Aorta (tissue), 5 donors: ENCODE measurements at regions not wholly inside any gene's neighbourhood (a gene's known extent, or its start where the extent isn't known, plus 50 kb on each side); places are given as distances from the start of the nearest gene placed in this dataset.

ENCODE experiments used
- ATAC-seq: fragments of 200-7000 bp; cut with Tn5 transposase; one replicate; pipeline ENCODE4 v1.9.1; 2022; ENCODE audit warnings: moderate library complexity; ENCODE audit not compliant: low FRiP score
- DNase-seq, 2 donors: peaks; one replicate each; pipeline ENCODE4 v3.0.0-alpha.2; 2020
- H3K27ac ChIP-seq, 2 donors: one replicate each; pipeline ENCODE4 v1.5.1; 2013; ENCODE audit warnings: low read length in 2 of 2, mild to moderate bottlenecking in 2 of 2, moderate library complexity in 2 of 2, control low read depth in 1 of 2, inconsistent platforms in 1 of 2, low read depth in 1 of 2
- H3K27me3 ChIP-seq, 2 donors: one replicate each; pipeline ENCODE4 v1.6.1; 2013; ENCODE audit warnings: control low read depth in 1 of 2, low read length in 1 of 2, mild to moderate bottlenecking in 1 of 2, moderate library complexity in 1 of 2; ENCODE audit not compliant: insufficient read depth in 2 of 2, control insufficient read depth in 1 of 2
- H3K36me3 ChIP-seq, 2 donors: one replicate each; pipeline ENCODE4 v1.6.1; 2013; ENCODE audit warnings: control low read depth in 1 of 2, low read length in 1 of 2, mild to moderate bottlenecking in 1 of 2; ENCODE audit not compliant: insufficient read depth in 2 of 2, control insufficient read depth in 1 of 2
- H3K4me1 ChIP-seq, 2 donors: one replicate each; pipeline ENCODE4 v1.6.1; 2013; ENCODE audit warnings: low read length in 2 of 2, control low read depth in 1 of 2, mild to moderate bottlenecking in 1 of 2, moderate library complexity in 1 of 2; ENCODE audit not compliant: insufficient read depth in 2 of 2, control insufficient read depth in 1 of 2
- H3K4me3 ChIP-seq, 2 donors: one replicate each; pipeline ENCODE4 v1.5.1; 2013; ENCODE audit warnings: low read length in 2 of 2, control low read depth in 1 of 2, mild to moderate bottlenecking in 1 of 2
- H3K9me3 ChIP-seq: one replicate; pipeline ENCODE4 v1.6.1; 2013; ENCODE audit warnings: mild to moderate bottlenecking, low read length; ENCODE audit not compliant: control insufficient read depth
- WGBS, 2 donors: extraction: QIAGEN DNeasy Blood & Tissue Kit; methylation state at CpG; one replicate each; pipeline ENCODE4 v1.1.7; 2013; 5-methylcytosine and 5-hydroxymethylcytosine counted together
- intact Hi-C, 2 donors: fragments of 100-400 bp; cut with DNase I; formaldehyde crosslinking; loops; one replicate each; pipeline versions ENCODE4 v1.14.2 to v1.15.0; 2022
- donor health status: healthy with polysubstance abuse.
- donor health status: Bipolar disorder and iron deficiency.
- donor health status: DM: no; HTN: no; CAD: no.
- donor health status: DM: no; HTN: no; CAD: no.
- donor health status: DM: yes; HTN: yes; CAD: no.

DNA sequence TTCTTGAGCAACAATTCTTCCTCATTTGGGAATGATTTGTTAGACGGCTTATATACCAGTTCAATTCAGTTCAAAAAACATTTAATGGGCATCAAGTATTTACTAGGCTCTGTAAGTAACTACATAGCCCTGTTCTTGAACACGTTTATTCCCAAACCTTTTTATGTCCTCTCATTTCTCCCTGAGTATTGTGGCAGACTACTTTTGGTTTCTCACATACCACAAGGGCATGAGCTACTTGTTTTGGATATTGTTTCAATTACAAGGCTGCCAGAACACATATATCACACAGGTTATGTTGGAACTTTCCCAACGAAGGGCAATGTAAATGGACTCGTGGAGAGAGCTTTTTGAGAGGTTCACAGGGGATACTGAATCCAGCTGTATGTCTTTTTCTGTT, 363.8 kb upstream of the NAALADL2 start:
- Histone ChIP-seq H3K27me3 (no peaks in the 10 kb centered on the region), H3K36me3 (no peaks in the 10 kb centered on the region), H3K4me1 (no peaks in the 10 kb centered on the region), H3K27ac (peak overlapping the region in 1 of 2 donors; percentile 67), H3K4me3 (no peak overlapping the region), H3K9me3 (no peaks in the 10 kb centered on the region)
- no peak for ATAC-seq
- intact Hi-C loops, result loop anchor here in 1 of 2 donors (5.0 kb wide), 1 partner anchor 768 kb away; no protein-coding TSS in a partner anchor
- 28 to 37% methylated on average over 4 of the region's 4 CpGs for WGBS, 2 donors
- DNase-seq, result no peak

DNA sequence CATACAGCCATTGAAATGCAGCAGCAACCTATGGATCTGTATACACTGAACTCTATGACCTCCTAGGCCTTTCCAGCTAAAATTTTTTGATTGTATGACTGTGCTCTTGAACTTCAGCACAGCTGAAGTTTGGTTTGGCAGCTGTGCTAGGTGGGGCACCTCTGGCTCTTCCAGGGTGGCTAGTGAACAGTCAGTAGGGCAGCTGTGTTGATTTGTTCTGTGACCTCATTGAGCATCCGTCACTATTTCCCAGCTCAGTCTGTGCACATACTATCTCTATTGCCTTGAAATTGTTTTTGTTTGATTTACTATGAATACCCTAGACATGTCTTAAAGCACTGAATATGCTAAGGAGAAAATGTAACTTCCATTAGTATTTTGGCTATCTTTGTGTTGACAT, 363.2 kb upstream of the NAALADL2 start:
- intact Hi-C loops, result loop anchor here in 1 of 2 donors (5.0 kb wide), 1 partner anchor 769 kb away; no protein-coding TSS in a partner anchor
- H3K27me3 ChIP-seq, result no peaks in the 10 kb centered on the region
- no peaks in the 10 kb centered on the region for H3K4me1 ChIP-seq
- DNase-seq (peak in 1 of 2 donors; percentile 45), ATAC-seq (no peak)
- H3K9me3 ChIP-seq, result no peaks in the 10 kb centered on the region
- H3K36me3 ChIP-seq, result no peaks in the 10 kb centered on the region
- peak overlapping the region in 1 of 2 donors; percentile 48 for H3K27ac ChIP-seq
- 4 to 5% methylated on average over 1 of the region's 1 CpG for WGBS, 2 donors
- no peak overlapping the region for H3K4me3 ChIP-seq

DNA sequence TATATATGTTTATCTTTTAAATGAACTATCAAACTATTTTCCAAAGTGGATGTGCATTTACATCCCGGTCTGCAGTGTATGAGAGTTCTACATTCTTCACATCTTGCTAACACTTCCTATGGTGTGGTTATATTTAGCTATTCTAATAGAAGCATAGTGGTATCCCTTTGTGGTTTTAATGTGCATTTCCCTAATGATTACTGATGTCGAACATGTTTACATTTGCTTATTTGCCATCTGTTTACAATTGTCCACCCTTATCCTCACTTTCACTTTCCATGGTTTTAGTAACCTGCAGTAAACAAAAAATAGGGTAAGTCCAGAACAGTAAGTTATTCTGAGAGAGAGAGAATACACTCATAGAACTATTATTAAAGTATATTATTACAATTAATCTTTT, 360.5 kb upstream of the NAALADL2 start:
- no peak for DNase-seq
- Histone ChIP-seq H3K27ac (no peak overlapping the region), H3K9me3 (no peaks in the 10 kb centered on the region), H3K36me3 (no peaks in the 10 kb centered on the region), H3K27me3 (no peaks in the 10 kb centered on the region), H3K4me3 (no peak overlapping the region), H3K4me1 (no peaks in the 10 kb centered on the region)
- intact Hi-C loops, result loop anchor here in 1 of 2 donors (5.0 kb wide), 1 partner anchor 771 kb away; no protein-coding TSS in a partner anchor
- WGBS, 2 donors, result 7% methylated on average over 2 of the region's 2 CpGs
- no peak for ATAC-seq

DNA sequence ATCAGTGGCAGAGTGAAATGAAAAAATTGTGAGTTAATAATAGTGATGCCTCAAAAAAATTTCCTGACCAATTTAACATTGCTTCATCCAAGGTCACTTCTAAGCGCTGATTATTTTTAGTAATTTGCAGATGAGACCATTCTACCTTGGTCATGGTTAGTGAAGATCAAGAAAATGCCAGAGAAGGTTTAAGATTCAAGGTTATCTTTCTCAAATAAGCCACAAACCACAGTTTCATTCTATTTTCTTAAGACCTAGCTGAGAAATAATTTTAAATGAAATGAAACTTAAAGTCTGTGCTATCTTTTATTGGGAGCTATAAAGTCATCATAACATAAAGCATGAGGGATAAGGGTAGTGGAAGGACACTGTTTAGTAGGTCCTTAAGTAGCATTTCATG, 353.9 kb upstream of the NAALADL2 start:
- Histone ChIP-seq H3K27me3 (no peaks in the 10 kb centered on the region), H3K4me1 (no peaks in the 10 kb centered on the region), H3K9me3 (no peaks in the 10 kb centered on the region), H3K4me3 (no peak overlapping the region), H3K27ac (no peak overlapping the region), H3K36me3 (no peaks in the 10 kb centered on the region)
- WGBS, 2 donors, result 95 to 98% methylated on average over 1 of the region's 1 CpG
- intact Hi-C loops, result no loop called here
- ATAC-seq (no peak), DNase-seq (no peak)

DNA sequence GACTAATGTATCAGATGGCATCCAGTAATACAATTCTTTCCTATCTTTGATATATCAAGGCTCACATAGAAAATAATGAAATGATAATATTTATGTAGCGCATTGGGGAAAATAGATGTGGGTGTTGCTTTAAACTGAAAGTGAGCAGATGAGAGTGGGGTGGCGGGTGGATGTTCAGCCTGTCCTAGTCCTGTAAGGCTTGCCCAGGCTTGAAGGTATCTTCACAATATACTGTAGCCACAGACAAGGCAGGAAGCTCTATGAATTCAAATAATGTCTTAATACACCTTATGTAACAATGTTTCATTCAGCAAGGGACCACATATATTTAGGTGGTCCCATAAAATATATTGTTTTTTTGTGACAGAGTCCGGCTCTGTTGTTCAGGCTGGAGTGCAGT, 334.9 kb upstream of the NAALADL2 start:
- no peaks in the 10 kb centered on the region for H3K9me3 ChIP-seq
- ATAC-seq, result no peak
- H3K36me3 ChIP-seq, result no peaks in the 10 kb centered on the region
- DNase-seq, result no peak
- no peaks in the 10 kb centered on the region for H3K27me3 ChIP-seq
- WGBS, 2 donors, result 98 to 99% methylated on average over 3 of the region's 3 CpGs
- no peak overlapping the region for H3K27ac ChIP-seq
- H3K4me1 ChIP-seq, result no peaks in the 10 kb centered on the region
- intact Hi-C loops, result no loop called here
- no peak overlapping the region for H3K4me3 ChIP-seq

DNA sequence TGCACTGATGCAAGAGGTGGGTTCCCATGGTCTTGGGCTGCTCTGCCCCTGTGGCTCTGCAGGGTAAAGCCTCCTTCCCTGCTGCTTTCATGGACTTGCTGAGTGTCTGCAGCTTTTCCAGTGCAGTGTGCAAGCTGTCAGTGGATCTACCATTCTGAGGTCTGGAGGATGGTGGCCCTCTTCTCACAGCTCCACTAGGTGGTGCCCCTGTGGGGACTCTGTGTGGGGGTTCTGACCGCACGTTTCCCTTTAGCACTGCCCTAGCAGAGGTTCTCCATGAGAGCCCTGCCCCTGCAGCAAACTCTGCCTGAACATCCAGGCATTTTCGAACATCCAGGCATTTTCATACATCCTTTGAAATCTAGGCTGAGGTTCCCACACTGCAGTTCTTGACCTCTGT, 329.8 kb upstream of the NAALADL2 start:
- no peak for ATAC-seq
- no peaks in the 10 kb centered on the region for H3K27me3 ChIP-seq
- 74 to 83% methylated on average over 3 of the region's 3 CpGs for WGBS, 2 donors
- H3K27ac ChIP-seq, result no peak overlapping the region
- DNase-seq, result no peak
- intact Hi-C loops, result no loop called here
- H3K9me3 ChIP-seq, result no peaks in the 10 kb centered on the region
- peaks cover 2 to 3% of the 10 kb centered on the region in 2 donors for H3K4me1 ChIP-seq
- no peaks in the 10 kb centered on the region for H3K36me3 ChIP-seq
- H3K4me3 ChIP-seq, result no peak overlapping the region

DNA sequence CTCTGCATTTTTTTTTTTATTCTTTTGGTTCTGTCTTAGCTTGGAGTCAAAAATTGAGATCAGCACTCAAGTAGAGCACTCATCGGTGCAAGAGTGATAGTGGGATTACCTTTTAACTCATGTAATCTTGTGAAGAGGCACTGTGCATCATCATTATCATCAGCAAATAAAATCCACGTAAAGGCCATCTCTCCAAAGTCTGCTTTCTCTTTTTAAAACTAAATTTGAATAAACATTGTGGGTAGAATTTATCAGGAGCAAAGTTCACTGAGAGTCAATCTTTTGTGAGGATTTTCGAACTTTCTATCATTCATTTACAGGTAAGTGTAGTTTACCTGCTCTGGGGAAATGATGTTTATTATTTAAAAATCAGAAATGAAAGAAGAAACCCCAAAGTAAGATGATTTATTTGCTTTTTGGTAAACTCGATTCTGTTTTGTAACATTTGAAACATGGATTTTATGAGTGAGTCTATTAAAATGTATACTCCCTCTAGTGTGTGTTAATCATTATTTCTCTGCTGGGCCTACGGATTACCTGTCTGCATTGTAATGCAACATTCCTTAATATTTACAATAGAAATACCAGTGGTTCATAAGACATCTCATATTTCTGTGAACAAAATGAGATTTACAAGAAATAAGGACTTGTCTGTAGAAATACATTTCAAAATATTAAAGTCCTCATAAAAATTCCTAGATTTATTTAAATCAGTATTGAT, 327.7 kb upstream of the NAALADL2 start:
- WGBS, 2 donors, result 93% methylated on average over 5 of the region's 5 CpGs
- ATAC-seq (no peak), DNase-seq (no peak)
- H3K4me1 ChIP-seq, result peaks cover 2 to 3% of the 10 kb centered on the region in 2 donors
- H3K9me3 ChIP-seq, result no peaks in the 10 kb centered on the region
- intact Hi-C loops, result no loop called here
- H3K27me3 ChIP-seq, result no peaks in the 10 kb centered on the region
- H3K27ac ChIP-seq, result no peak overlapping the region
- no peaks in the 10 kb centered on the region for H3K36me3 ChIP-seq
- H3K4me3 ChIP-seq, result no peak overlapping the region

DNA sequence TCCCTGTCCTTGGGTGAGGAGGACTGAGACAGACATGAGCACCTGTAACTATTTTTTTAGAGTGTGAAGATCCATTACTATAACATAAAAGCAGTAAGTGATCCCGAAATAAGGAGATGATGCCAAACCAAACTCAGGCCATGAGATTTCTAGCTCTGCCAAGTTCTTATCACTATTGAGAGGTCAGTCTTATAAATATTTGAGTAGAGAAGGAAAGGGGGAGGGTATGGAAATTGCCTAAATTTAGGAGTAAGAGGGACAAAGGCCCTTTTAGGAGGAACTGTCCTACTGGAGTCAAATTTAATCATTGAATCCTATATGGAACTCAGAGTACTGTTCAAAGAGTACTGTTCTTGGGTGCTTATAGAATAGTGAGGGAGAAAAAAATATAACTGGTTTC, 326.9 kb upstream of the NAALADL2 start:
- Histone ChIP-seq H3K9me3 (no peaks in the 10 kb centered on the region), H3K27me3 (no peaks in the 10 kb centered on the region), H3K4me1 (peaks cover 2 to 3% of the 10 kb centered on the region in 2 donors), H3K27ac (no peak overlapping the region), H3K36me3 (no peaks in the 10 kb centered on the region), H3K4me3 (no peak overlapping the region)
- DNase-seq (no peak), ATAC-seq (no peak)
- intact Hi-C loops, result no loop called here
- WGBS, 2 donors, result 26 to 32% methylated on average over 1 of the region's 1 CpG

DNA sequence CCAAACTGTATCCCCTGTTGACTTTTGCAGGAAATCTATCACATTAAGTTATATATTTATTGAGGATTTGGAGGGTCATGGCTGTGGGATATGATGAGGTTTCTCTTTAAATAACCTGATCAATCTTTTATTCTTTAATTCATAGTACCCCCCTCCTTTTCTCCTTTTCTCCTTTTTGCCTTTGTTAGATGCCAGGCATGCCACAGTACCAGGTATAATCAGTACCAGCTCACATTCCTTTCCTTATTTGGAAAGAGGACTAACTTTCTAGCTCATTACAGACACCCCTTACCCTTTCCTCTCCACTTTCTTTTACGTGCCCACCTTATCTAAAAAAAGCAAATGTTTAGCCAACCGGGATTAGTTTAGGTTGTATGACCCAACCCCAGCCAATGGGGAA, 326.4 kb upstream of the NAALADL2 start:
- Histone ChIP-seq H3K36me3 (no peaks in the 10 kb centered on the region), H3K27me3 (no peaks in the 10 kb centered on the region), H3K4me1 (peaks cover 2 to 3% of the 10 kb centered on the region in 2 donors), H3K27ac (no peak overlapping the region), H3K9me3 (no peaks in the 10 kb centered on the region), H3K4me3 (no peak overlapping the region)
- WGBS, 2 donors, result 52 to 53% methylated on average over 2 of the region's 2 CpGs
- no peak for DNase-seq
- intact Hi-C loops, result no loop called here
- ATAC-seq, result no peak
